ENCODE measurements at regions not wholly inside any gene's neighbourhood (a gene's known extent, or its start where the extent isn't known, plus 50 kb on each side); places are given as distances from the start of the nearest gene placed in this dataset.

DNA sequence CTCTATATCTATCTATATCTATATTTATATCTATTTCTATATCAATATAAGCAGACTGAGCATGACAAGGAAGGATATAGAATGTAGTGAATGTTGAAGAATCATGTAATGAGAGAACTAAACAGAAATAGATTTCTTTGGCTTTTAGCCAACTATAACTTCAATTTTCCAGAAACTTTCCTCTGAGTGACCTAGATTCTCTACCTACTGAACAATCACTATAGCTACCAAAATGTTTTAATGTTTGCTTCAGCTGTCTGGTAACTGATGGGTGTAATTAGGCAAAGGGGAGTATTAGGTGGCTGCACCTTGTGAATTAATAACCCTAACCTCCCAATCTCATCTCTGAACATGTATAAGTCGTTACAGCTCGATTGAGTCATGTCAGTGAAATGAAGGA, 76.4 kb upstream of the ROBO1 start:
- Mint-ChIP-seq H3K27ac (no peak overlapping the region), H3K36me3 (no peaks in the 10 kb centered on the region), H3K4me3 (no peak overlapping the region), H3K4me1 (no peaks in the 10 kb centered on the region), H3K27me3 (no peaks in the 10 kb centered on the region), H3K9me3 (peaks cover 2% of the 10 kb centered on the region)
- POLR2A ChIA-PET: no interaction called here
- ATAC-seq (ENCODE audit: low read depth): no peak
- no peak for DNase-seq

DNA sequence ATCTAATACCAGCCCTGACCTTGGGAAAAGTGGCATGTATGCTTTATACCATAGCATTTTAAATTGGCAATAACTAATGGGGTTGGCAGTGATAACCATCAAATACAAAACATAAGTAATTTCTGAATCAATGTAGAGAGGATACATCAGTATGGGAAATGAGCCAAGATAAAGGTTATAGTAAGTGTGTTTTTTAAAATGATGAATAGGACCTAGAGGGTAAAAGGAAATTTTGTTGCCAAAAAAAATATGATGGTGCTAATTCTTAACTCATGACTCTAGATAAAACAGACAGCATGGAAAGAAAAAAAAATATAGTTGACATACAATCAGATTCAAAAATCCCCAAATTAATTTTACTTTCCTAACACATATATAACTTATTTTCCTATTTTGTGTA, 75.4 kb upstream of the ROBO1 start:
- H3K27ac Mint-ChIP-seq: no peak overlapping the region
- ATAC-seq (ENCODE audit: low read depth) (no peak), DNase-seq (no peak)
- POLR2A ChIA-PET: no interaction called here
- no peak overlapping the region for H3K4me3 Mint-ChIP-seq
- no peaks in the 10 kb centered on the region for H3K36me3 Mint-ChIP-seq
- H3K4me1 Mint-ChIP-seq: no peaks in the 10 kb centered on the region
- no peaks in the 10 kb centered on the region for H3K27me3 Mint-ChIP-seq
- H3K9me3 Mint-ChIP-seq: peaks cover 2% of the 10 kb centered on the region

DNA sequence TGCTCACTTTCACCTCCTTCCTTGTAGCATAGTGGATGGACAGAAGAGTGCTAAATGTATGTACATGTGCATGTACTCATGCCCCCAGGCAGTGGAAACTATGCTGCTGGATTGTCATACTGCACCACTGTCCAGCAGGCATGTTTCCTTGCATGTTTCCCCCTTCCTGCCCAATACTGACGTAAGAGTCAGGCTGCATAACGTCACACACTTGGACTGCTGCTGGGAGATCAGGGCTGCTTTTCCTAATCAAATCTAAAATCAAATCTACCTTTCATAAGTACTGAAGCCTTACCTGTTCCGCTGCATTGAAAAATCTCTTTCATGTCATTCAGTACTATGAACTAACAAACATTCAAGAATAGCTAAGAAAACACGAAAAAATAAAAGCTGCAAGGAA, 67.9 kb upstream of the ROBO1 start:
- Mint-ChIP-seq H3K36me3 (no peaks in the 10 kb centered on the region), H3K9me3 (peaks cover 6% of the 10 kb centered on the region), H3K4me3 (no peak overlapping the region), H3K4me1 (no peaks in the 10 kb centered on the region), H3K27me3 (no peaks in the 10 kb centered on the region), H3K27ac (no peak overlapping the region)
- DNase-seq: no peak
- POLR2A ChIA-PET: no interaction called here
- no peak for ATAC-seq (ENCODE audit: low read depth)

DNA sequence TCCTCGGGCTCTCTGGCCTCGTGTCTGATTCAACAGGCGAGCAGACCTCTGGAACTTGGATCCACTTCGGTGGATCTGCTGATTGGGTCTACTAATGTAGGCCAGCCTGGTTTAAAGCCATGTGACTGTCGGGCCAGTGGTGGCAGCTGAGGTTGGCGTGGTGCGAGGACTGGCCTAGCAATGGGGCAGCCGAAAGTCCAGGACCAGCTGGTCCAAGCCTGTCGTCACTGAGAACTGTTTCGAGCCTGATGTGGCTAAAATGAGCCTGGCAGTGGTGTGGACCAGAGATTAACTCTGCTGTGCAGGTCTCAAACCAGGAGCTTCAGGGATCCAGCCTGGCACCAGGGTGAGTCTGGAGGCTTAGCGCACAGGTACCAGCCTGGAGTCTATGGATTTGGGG, 56.4 kb upstream of the ROBO1 start:
- Mint-ChIP-seq H3K36me3 (no peaks in the 10 kb centered on the region), H3K27me3 (no peaks in the 10 kb centered on the region), H3K4me3 (no peak overlapping the region), H3K9me3 (peaks cover 5% of the 10 kb centered on the region), H3K4me1 (no peaks in the 10 kb centered on the region), H3K27ac (no peak overlapping the region)
- POLR2A ChIA-PET: no interaction called here
- no peak for DNase-seq
- ATAC-seq (ENCODE audit: low read depth): no peak

DNA sequence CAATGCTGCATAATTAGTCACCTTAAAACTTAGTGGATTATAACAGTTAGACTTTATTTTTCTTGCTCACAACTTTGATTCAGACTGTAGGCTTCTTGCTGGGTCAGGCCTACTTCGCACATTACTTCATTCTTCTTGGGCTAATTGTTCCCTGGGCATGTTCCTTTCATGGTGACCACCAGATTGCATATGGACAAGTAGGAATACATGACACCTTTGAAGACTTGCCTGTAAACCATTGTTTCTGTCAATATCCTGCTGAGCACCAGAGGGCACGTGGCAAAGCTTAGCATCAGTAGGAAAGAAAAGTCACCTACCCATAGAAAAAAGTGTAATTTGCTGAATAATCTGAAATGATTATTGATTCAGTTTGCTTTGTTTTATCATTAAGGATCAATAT, 54.3 kb upstream of the ROBO1 start:
- Mint-ChIP-seq H3K4me3 (no peak overlapping the region), H3K9me3 (peaks cover 3% of the 10 kb centered on the region), H3K4me1 (no peaks in the 10 kb centered on the region), H3K27me3 (no peaks in the 10 kb centered on the region), H3K27ac (no peak overlapping the region), H3K36me3 (no peaks in the 10 kb centered on the region)
- ATAC-seq (ENCODE audit: low read depth) (no peak), DNase-seq (no peak)
- POLR2A ChIA-PET: no interaction called here

DNA sequence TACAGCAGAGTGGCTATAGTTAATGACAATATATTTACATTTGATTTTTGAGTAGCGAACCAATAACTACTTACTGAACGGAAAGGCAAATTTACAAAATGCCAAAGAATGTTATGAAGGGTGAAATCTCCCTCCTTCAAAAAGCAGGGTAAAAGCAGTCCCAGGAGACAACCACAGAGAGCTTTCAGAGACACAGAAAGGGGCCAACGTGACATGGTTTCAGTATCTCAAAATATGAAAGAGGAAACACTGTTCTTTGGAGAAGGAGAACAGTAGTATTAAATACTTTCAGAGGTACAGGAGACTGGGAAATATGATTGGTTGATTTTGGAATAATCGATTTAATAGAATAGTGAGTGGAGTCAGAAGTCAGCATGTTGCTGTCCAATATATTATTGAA, 52.3 kb upstream of the ROBO1 start:
- Mint-ChIP-seq H3K4me1 (no peaks in the 10 kb centered on the region), H3K27me3 (no peaks in the 10 kb centered on the region), H3K4me3 (no peak overlapping the region), H3K27ac (no peak overlapping the region), H3K36me3 (no peaks in the 10 kb centered on the region), H3K9me3 (peaks cover 9% of the 10 kb centered on the region)
- no peak for DNase-seq
- no peak for ATAC-seq (ENCODE audit: low read depth)
- POLR2A ChIA-PET: no interaction called here

DNA sequence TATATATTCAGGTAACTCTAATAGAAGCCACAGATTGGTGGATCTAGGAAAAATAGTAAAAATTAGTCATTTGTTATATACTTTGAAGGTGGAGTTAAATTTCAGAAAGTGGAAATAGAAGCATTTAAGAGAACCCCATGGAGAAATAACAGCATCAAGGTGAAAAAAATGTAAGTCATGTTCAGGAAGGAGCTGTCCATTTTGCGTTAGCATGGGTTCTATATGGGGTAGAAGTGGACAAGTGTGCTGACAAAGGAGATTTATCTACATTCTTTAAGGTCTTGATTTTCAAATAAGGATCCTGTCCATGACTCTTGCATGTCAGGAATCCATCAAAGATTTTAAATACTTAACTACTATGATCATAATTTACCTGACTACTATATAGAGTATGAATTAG, 50.2 kb upstream of the ROBO1 start:
- ATAC-seq (ENCODE audit: low read depth): no peak
- POLR2A ChIA-PET: no interaction called here
- Mint-ChIP-seq H3K9me3 (peaks cover 12% of the 10 kb centered on the region), H3K4me3 (no peak overlapping the region), H3K4me1 (no peaks in the 10 kb centered on the region), H3K27me3 (no peaks in the 10 kb centered on the region), H3K27ac (no peak overlapping the region), H3K36me3 (no peaks in the 10 kb centered on the region)
- no peak for DNase-seq
